ELR (cell line): ENCODE measurements at regions not wholly inside any gene's neighbourhood (a gene's known extent, or its start where the extent isn't known, plus 50 kb on each side); places are given as distances from the start of the nearest gene placed in this dataset.

Experiments used
- DNase-seq: peaks from one replicate; pipeline ENCODE4 v3.0.0-alpha.2; 2015; ENCODE audit warnings: low read depth

- DNase-seq, result no peak
Observed at GRCh38 chr14:66369157-66369697, 116.9 kb upstream of the CCDC196 start.

GRCh38 chr14:66371776-66372175, 114.4 kb upstream of the CCDC196 start:
- DNase-seq, result no peak

GRCh38 chr14:66375046-66375964, 110.9 kb upstream of the CCDC196 start:
- DNase-seq, result no peak

DNA sequence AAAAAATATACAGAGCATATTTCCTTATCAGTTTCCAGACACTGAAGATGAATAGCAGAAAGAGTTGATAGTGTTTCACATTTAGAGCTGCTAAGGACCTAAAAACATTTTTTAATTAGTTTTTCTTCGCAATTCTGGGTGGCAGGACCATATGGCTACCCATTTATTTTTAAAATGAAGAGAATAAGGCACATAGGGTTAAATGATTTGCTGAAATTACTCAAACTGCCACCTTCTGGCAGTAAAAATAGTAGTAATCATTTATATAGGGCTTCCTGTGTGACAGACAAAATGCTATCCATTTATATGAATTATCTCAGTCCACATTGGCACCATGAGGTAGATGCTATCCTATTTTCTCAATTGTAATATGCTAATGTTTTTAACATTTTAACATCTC, 108.6 kb upstream of the CCDC196 start:
- no peak for DNase-seq

DNA sequence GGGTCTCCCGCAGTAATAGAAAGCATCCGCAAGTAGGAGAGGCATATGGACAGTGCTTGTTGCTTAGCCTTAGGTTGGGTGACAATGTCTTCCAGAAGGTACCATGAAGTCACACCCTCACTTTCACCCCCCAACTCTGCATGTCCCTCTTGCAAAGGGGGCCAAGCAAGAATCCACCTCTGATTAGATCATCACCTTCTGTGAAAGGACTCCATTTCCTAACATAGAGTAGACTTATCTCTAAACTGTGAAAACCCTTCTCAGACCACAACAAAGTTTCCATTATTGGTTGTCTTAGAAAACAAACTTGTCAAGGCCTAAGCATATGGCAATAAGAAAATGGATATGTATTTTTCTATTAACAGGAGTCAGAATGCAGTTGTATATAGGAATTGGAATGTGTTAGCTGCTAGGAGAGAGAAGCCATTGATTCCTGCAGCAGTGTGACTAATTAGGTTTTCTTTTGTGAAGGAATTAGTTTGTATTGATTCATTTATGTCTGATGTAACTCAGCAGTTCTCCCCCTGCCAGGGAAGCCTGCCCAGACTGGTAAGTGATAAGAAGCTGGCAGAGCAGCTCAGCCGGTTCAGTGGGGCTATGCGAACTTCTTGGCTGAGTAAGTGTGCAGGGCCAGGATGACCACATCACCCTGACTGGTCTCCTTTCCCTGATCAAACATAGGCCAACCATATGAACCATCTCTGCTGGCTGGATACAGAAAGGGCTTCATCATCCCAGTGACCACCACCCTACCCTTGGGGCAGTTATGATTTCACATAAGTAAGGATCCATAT, 107.3 kb upstream of the CCDC196 start:
- no peak for DNase-seq

DNA sequence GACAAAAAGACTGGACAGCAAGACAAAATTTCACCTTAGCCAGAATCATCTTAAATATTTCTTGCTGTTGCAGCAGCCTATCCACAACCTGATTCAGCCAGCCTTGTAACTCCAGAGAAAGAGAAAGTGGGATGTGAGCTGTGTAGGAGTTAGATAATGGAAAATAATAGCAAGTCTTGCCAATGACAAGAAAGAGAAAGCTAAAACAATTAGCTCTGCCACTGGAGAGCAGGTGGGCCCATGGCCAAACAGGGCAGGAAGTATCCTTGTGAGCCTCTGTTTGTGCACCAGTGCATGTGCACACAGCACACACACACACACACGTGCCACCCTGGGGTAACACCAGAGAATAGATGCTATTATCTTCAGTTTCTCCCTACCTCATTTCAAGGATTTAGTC, 106.0 kb upstream of the CCDC196 start:
- no peak for DNase-seq

DNA sequence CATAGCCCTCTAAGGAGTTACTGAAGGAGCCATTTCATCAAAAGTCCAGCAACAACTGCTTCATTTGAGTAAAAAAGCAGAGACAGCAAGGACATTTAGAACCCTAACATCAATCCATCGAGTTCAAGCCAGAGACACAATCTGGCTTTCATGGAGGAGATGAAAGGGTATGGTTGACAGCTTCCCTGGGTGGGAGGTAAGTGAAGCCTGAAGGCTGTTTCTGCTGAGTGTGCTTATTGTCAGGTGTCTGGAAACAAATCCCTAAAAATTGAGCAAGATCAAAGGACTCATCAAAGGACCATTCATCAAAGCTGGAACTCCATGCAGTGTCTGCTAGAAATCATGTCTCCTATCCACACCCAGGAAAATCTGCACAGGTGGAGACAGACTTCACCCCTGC, 104.4 kb upstream of the CCDC196 start:
- DNase-seq, result no peak

DNA sequence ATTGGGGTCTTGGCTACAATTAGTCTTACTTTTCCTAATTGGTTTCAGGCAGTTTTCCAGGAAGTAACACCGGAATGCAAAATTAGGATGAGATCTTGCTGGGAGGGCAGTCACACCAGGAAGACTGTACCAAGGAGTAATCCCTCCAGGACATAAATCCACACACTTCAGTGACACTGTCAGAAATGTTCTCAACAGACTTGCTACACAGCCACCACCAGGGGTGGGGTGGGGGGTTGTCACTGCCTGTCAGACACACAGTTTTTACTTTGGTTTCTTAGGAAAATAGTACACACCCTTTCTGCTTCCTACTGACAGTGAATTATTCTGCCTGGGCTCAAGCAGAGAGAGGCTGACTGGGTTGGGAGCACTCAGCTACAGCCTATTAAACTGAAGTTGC, 102.9 kb upstream of the CCDC196 start:
- DNase-seq, result no peak

- DNase-seq, result no peak
Observed at GRCh38 chr14:66383771-66384170, 102.4 kb upstream of the CCDC196 start.

- DNase-seq, result no peak
Observed at GRCh38 chr14:66388516-66388915, 97.7 kb upstream of the CCDC196 start.

DNA sequence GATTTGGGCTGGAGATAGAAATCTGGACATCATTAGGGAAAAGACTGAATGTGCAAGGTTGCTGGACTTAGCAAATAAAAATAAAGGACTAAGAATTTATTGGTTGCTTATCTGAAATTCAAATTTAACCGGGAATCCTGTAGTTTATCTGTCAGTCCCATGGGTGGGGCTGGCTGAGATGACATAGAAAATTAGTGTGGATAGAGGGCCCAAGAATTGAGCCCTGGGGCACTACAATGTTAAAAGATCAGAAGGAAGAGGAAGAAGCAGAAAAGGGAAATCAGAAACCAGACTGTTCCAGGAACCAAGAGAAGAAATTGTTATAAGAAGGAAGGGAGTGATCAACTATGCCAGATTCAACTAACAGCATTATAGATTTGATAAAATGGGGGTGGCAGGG, 96.7 kb upstream of the CCDC196 start:
- no peak for DNase-seq

GRCh38 chr14:66395300-66395699, 90.9 kb upstream of the CCDC196 start:
- DNase-seq, result no peak

DNA sequence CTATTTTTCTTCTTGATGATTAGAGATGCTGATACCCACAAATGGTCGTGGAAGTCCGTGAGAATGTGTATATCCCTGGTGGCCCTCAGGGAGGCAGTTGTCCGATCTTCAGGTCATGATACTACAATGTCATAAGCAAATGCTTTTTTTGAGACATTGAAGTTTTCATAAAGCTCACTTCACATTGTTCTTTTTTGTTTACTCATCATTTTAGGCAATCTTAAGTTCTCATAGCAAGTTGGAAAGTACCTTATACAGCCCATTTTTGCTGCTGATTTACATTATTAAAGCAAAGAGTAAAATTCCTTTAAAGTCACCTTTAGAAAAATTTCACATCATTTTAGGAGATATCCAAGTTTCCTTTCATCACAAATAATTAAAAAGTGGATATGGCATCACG, 90.0 kb upstream of the CCDC196 start:
- DNase-seq, result no peak

GRCh38 chr14:66398437-66398836, 87.7 kb upstream of the CCDC196 start:
- DNase-seq, result no peak

DNA sequence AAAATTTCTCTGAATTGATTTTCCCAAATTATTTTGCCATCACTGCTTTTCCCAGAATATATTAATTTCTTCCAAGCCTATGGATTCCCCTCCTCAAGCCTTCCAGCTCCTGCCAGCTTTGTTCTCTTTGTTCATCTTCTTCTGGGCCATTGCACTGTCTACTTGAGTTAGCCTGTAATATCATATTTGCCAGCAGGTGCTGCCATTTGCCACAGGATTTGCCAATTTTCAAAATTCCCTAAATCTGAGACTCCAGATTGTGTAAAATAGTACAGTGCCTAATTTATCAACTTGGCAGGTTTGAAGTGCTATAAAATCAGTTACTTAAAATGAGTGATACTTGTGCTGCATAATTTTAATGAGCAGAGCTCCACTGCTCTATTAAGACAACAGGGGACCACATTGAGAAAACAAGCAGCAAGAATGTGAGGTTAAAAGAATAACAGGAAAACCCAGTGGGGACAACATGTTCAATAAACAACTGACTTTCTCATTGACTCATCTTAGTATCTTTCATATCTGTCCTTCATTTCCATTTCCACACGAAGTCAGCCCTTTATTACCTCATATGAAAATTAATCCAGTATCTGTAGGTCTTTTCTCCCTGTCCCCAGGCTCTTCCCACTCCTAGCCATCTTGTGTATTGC, 84.6 kb upstream of the CCDC196 start:
- DNase-seq, result peak; percentile 33

DNA sequence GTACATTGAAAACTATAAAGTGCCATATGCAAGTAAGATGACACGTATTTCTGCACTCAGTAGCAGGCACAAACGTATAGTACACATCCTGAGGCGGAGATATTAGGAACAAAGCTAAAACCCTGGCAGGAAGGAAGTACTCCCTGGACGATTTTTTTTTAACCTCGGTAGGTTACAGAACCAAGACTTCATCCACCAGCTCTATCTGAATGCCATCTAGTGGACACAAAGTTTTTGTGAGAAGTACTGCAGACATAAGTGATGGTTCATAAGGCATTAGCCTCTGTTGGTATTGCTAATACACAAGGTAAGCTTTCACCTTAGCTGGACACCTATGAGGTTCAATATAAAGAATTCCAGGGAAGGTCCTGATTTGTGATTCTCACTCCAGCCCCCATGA, 83.0 kb upstream of the CCDC196 start:
- peak; percentile 61 for DNase-seq

GRCh38 chr14:66404051-66404545, 82.1 kb upstream of the CCDC196 start:
- no peak for DNase-seq

DNA sequence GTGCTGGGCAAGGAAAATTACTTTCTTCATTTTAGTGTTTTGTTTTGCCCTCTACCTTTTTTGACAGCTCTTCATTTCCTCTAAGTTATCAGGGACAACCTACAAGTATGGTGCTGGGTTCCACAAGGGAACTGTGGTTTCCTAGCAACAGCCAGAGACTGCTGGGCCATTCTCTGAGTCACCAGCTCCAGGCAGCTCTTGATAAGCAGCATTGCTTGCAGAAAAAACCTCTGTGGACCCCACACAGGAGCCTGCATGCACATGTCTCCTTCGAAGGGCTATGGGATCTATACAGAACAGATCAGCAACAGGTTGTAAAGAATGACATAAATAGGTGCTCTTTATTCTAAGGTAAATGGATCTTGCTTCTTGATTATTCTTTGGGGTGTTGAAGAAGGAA, 81.0 kb upstream of the CCDC196 start:
- DNase-seq, result peak; percentile 26

DNA sequence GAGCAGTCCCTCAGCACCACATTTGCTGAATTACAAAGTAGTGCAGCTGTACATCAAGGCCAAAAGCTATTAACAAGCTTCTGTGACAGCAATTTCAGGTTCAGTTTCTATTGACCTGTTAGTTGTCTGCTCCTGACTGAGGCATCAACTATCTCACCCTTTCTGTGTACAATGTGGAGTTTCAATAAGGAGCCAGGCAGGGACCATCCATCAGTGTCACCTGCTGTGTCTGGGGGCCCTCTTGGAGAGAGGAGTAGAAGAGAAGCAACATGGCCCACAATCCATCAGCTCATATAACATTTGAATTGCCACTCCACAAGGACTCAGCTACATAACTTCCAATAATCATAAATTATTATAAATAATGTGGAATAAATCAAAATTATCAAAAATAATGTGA, 72.3 kb upstream of the CCDC196 start:
- DNase-seq, result no peak

DNA sequence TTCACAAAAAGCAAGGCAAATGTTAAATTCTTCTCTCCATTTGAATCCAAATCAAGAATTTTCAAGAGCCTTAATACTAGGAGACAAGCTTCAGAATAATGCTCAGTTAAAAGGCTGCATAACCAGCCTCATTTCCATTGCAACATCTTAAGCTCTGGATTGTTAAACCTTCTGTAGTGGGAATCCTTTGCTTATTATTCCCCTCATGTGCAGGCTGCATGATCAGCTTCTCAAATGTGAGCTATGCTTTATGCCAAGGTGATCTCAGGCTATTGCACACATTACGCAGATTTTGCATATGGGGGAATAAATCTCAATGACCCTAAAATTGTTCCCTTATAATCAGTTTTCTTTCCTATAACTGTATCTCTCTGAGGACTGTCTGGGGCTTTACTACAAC, 71.7 kb upstream of the CCDC196 start:
- DNase-seq, result no peak

- no peak for DNase-seq
Observed at GRCh38 chr14:66420251-66421006, 65.7 kb upstream of the CCDC196 start.
